Caco-2 (cell line): ENCODE measurements at regions not wholly inside any gene's neighbourhood (a gene's known extent, or its start where the extent isn't known, plus 50 kb on each side); places are given as distances from the start of the nearest gene placed in this dataset.

Experiments
- BruUV-seq: library from RNA; stranded (reverse); fragments of 400-500 nt; replicated peaks from 2 replicates; lab custom pipeline; 2021; lab: Mats Ljungman, UMichigan
- CTCF ChIA-PET: fragments of 300-600 bp; sonication (Branson Sonifier 250); formaldehyde crosslinking; loops from one replicate; lab custom pipeline; 2022; ENCODE audit warnings: antibody characterized with exemption; lab: Charles Lee
- POLR2A ChIA-PET: fragments of 300-600 bp; sonication (Branson Sonifier 250); formaldehyde crosslinking; loops from one replicate; lab custom pipeline; 2022; ENCODE audit warnings: antibody characterized with exemption; lab: Charles Lee
- DNase-seq, 2 experiments: peaks; one replicate each; pipeline versions ENCODE4 v3.0.0 to v3.0.0-alpha.2; 2020 to 2022
- H3K27me3 ChIP-seq: replicated peaks from 2 replicates; pipeline ENCODE4 v1.6.0; 2011; ENCODE audit warnings: low read length; ENCODE audit not compliant: control insufficient read depth, insufficient read depth
- H3K36me3 ChIP-seq: 2 replicates; pipeline ENCODE4 v1.5.1; 2011; ENCODE audit warnings: low read length; ENCODE audit not compliant: control insufficient read depth, insufficient read depth
- H3K4me1 ChIP-seq: fragments of 250-450 bp; sonication (Bioruptor Pico); 2 replicates; pipeline ENCODE4 v1.5.1; 2020; ENCODE audit warnings: mild to moderate bottlenecking
- H3K4me3 ChIP-seq: 2 replicates; pipeline ENCODE4 v1.5.1; 2011; ENCODE audit warnings: low read depth, mild to moderate bottlenecking, control low read depth, low read length
- H3K9me3 ChIP-seq: fragments of 250-450 bp; sonication (Bioruptor Pico); 2 replicates; pipeline ENCODE4 v1.5.1; 2020; ENCODE audit warnings: mild to moderate bottlenecking, moderate library complexity
- H3K27ac Mint-ChIP-seq: one replicate; pipeline ENCODE4 v1.8.0; 2022; ENCODE audit warnings: mixed read lengths; ENCODE audit not compliant: unreplicated experiment
- H3K27me3 Mint-ChIP-seq: one replicate; pipeline ENCODE4 v1.8.0; 2022; ENCODE audit warnings: mixed read lengths; ENCODE audit not compliant: insufficient read depth, unreplicated experiment
- H3K36me3 Mint-ChIP-seq: one replicate; pipeline ENCODE4 v1.8.0; 2022; ENCODE audit warnings: mild to moderate bottlenecking, mixed read lengths; ENCODE audit not compliant: insufficient read depth, unreplicated experiment
- H3K4me1 Mint-ChIP-seq: one replicate; pipeline ENCODE4 v1.8.0; 2022; ENCODE audit warnings: low read depth, mixed read lengths; ENCODE audit not compliant: unreplicated experiment
- H3K4me3 Mint-ChIP-seq: one replicate; pipeline ENCODE4 v1.8.0; 2022; ENCODE audit warnings: mild to moderate bottlenecking, moderate library complexity, mixed read lengths; ENCODE audit not compliant: unreplicated experiment
- H3K9me3 Mint-ChIP-seq: one replicate; pipeline ENCODE4 v1.8.0; 2022; ENCODE audit warnings: mixed read lengths; ENCODE audit not compliant: unreplicated experiment
- CTCF ChIP-seq, 2 experiments: fragments of 200-600 bp in 1 of 2; IDR thresholded peaks; 1 replicate in 1 of 2; 2 replicates in 1 of 2; pipeline versions ENCODE4 v1.5.1 to v1.8.0; 2011 to 2022; ENCODE audit warnings: antibody characterized with exemption in 1 of 2, control low read depth in 1 of 2, inconsistent platforms in 1 of 2, low read depth in 1 of 2, low read length in 1 of 2, mild to moderate bottlenecking in 1 of 2, moderate library complexity in 1 of 2; ENCODE audit not compliant: insufficient read depth in 1 of 2, severe bottlenecking in 1 of 2, unreplicated experiment in 1 of 2
- intact Hi-C: fragments of 100-400 bp; cut with micrococcal nuclease; formaldehyde crosslinking; loops from one replicate; pipeline ENCODE4 v1.10.0; 2022; ENCODE audit not compliant: unreplicated experiment

DNA sequence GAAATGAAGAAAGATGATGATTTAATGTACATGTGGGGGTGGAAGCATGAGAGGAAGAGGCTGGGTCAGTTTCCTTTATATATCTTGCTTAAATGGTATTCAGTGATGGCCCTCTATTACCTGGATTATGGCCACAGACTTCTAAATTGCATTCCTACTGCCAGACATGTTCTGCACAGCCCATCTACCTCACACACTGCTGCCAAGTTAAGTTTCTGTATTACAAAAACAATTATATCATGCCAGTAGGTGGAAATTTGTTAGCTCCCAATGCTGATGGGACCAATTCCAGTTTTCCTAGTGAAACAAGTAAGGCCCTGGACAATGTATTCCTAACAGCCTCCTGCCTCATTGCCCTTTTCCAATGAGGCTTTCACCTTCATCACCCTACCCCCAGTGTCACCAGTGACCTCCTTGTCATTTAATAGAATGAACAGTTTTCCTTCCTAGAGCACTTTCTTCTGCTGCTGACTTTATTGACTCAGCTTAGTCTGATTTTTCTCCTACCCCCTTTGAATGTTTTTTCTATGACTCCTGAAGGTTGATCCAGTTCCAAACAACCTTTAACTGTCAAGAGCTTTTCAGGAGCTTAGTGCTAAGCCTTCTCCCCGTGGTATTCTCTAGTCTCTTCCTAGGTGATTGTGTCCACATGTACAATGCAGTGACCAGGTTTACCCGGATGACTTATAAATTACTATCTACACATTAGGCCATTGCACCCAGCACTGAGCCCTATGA lies 316.6 kb upstream of the ANKRD30A start:
- H3K4me3 ChIP-seq = no peak overlapping the region
- Mint-ChIP-seq H3K36me3 (no peaks in the 10 kb centered on the region), H3K27me3 (peaks cover 10% of the 10 kb centered on the region), H3K27ac (no peak overlapping the region), H3K9me3 (no peaks in the 10 kb centered on the region), H3K4me3 (no peak overlapping the region), H3K4me1 (no peaks in the 10 kb centered on the region)
- no TSS peak for BruUV-seq
- H3K9me3 ChIP-seq = no peaks in the 10 kb centered on the region
- no peak for DNase-seq
- POLR2A ChIA-PET = no interaction called here
- intact Hi-C loops = no loop called here
- H3K4me1 ChIP-seq = no peaks in the 10 kb centered on the region
- TF ChIP-seq CTCF (IDR thresholded peaks at IDR 0.05; ENCODE audit: insufficient read depth in 1 of 2, low read depth in 1 of 2, low read length in 1 of 2, severe bottlenecking in 1 of 2, unreplicated experiment in 1 of 2) = no peak
- CTCF ChIA-PET = no interaction called here
- H3K27me3 ChIP-seq = no peaks in the 10 kb centered on the region
- H3K36me3 ChIP-seq = no peaks in the 10 kb centered on the region

- peaks cover 6% of the 10 kb centered on the region for H3K27me3 Mint-ChIP-seq
- intact Hi-C loops = no loop called here
- CTCF ChIA-PET = no interaction called here
These were observed 322.2 kb upstream of the ANKRD30A start for GRCh38 chr10:36803229-36803628.

GRCh38 chr10:36802490-36803153 lies 322.8 kb upstream of the ANKRD30A start:
- peaks cover 6% of the 10 kb centered on the region for H3K27me3 Mint-ChIP-seq
- Histone ChIP-seq H3K4me1 (no peaks in the 10 kb centered on the region), H3K9me3 (no peaks in the 10 kb centered on the region), H3K27me3 (no peaks in the 10 kb centered on the region), H3K36me3 (no peaks in the 10 kb centered on the region), H3K4me3 (no peak overlapping the region)
- H3K4me1 Mint-ChIP-seq = no peaks in the 10 kb centered on the region
- BruUV-seq = no TSS peak
- H3K4me3 Mint-ChIP-seq = no peak overlapping the region
- no peak overlapping the region for H3K27ac Mint-ChIP-seq
- no peaks in the 10 kb centered on the region for H3K9me3 Mint-ChIP-seq
- POLR2A ChIA-PET = no interaction called here
- intact Hi-C loops = no loop called here
- TF ChIP-seq CTCF (IDR thresholded peaks at IDR 0.05; ENCODE audit: insufficient read depth in 1 of 2, low read depth in 1 of 2, low read length in 1 of 2, severe bottlenecking in 1 of 2, unreplicated experiment in 1 of 2) = no peak
- no peaks in the 10 kb centered on the region for H3K36me3 Mint-ChIP-seq
- CTCF ChIA-PET = no interaction called here
- no peak for DNase-seq

More at GRCh38 chr10:36803229-36803628, 322.2 kb upstream of the ANKRD30A start:
- Histone ChIP-seq H3K4me3 (no peak overlapping the region), H3K36me3 (no peaks in the 10 kb centered on the region), H3K27me3 (no peaks in the 10 kb centered on the region), H3K9me3 (no peaks in the 10 kb centered on the region), H3K4me1 (no peaks in the 10 kb centered on the region)
- TF ChIP-seq CTCF (IDR thresholded peaks at IDR 0.05; ENCODE audit: insufficient read depth in 1 of 2, low read depth in 1 of 2, low read length in 1 of 2, severe bottlenecking in 1 of 2, unreplicated experiment in 1 of 2) = no peak
- POLR2A ChIA-PET = no interaction called here
- BruUV-seq = no TSS peak
- Mint-ChIP-seq H3K9me3 (no peaks in the 10 kb centered on the region), H3K4me1 (no peaks in the 10 kb centered on the region), H3K27ac (no peak overlapping the region), H3K4me3 (no peak overlapping the region), H3K36me3 (no peaks in the 10 kb centered on the region)
- no peak for DNase-seq
